HG02610 (cell line): ENCODE measurements at regions not wholly inside any gene's neighbourhood (a gene's known extent, or its start where the extent isn't known, plus 50 kb on each side); places are given as distances from the start of the nearest gene placed in this dataset.
"Not testable (repeated sequence)": the region's sequence is repeated elsewhere in the genome, so short reads cannot be mapped to it uniquely, and the experiment has no call there.

Experiments used
- ATAC-seq: cut with Tn5 transposase; IDR thresholded peaks from one replicate; pipeline ENCODE4 v1.9.1; 2021; ENCODE audit warnings: mild to moderate bottlenecking, moderate library complexity; ENCODE audit not compliant: unreplicated experiment

GRCh38 chr6:9744119-9744518, 670.8 kb downstream of the TFAP2A start:
- ATAC-seq, result no peak

DNA sequence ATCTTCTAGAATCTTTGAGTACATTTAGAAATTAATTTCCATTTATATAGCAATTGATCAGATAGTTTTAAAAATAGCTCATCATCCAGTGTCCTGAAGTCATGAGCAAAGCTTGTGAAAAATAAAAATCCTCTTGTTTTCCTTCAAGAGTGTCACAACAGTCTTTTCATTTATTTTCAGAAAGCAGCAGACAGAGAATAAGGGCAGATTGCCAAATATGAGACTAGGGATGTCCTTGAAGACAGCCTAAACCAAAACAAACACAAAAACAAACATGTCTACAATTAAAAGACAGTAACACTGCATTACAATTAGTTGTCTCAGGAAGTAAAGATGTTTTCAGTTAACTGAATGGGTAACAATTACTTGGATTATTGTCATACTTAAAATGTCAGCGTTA, 682.8 kb downstream of the TFAP2A start:
- ATAC-seq, result no peak

DNA sequence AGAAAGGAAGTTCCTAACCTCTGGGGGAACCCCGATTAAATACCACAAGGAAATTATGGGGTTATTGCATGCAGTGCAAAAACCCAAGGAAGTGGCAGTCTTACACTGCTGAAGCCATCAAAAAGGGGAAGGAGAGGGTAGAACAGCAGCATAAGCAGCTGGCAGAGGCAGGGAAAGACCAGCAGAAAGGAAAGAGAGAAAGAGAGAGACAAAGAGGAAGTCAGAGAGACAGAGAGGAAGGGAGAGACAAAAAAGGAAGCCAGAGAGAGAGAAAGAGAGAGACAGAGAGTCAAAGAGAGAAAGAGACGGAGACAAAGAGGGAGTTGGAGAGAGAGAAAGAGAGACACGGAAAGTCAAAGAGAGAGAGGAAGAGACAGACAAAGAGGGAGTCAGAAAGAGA, 689.1 kb downstream of the TFAP2A start:
- ATAC-seq, result not testable (repeated sequence)

GRCh38 chr6:9717568-9717967, 697.3 kb downstream of the TFAP2A start:
- ATAC-seq, result no peak

GRCh38 chr6:9711365-9711764, 703.5 kb downstream of the TFAP2A start:
- ATAC-seq, result no peak

DNA sequence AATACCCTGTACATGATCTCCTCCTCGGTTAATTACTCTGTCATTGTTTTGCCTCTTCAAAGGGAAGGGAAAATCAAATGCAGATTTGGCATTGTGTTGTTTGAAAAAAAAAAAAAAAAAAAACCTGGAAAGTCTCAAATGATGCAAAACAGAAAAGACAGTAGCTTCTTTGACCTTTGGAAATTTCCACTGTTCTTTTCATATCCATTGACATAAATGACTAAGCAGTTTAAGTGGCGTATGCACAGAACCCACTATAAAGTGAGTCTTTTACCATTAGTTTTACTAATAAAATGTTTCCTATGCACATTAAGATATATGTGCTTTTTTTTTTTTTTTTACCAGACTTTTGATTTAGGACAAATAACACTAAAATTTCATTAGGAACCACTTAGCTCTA, 704.3 kb downstream of the TFAP2A start:
- ATAC-seq, result no peak

- no peak for ATAC-seq
Observed at GRCh38 chr6:9708600-9708999, 706.3 kb downstream of the TFAP2A start.

DNA sequence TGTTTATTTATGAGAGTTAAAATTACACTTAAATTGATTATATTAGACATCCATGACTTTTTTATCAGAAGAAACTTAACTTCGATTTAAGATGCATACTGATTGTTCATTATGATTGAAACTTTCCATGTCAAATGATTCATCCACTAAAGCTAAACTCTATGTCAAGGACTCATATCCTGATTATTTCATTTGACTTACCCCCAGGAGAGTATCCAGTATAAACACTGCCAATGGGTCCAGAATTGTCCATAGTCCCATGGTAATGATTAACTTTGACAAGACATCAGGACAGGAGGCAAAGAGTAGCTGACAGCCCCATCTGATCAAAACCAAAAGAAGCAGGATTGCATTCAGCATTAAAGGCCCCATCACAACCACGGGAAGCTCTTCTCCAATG, 709.9 kb downstream of the TFAP2A start:
- ATAC-seq, result no peak

DNA sequence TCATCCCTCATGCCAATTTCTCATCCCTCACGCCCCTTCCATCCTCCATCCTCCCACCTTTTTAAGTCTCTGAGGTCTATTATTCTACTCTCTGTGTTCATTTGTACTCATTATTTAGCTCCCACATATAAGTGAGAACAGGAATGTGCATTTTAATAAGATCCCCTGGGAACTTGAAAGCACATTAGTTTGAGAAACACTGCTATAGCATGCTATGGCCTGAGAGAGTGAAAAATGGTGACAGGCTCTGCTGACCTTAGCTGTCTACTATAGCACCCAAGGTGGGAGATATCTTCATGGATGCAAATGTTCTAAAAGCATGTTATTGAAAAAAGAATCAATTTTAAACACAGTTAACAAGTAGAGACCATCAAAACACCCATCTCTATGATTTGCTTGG, 712.0 kb downstream of the TFAP2A start:
- no peak for ATAC-seq

DNA sequence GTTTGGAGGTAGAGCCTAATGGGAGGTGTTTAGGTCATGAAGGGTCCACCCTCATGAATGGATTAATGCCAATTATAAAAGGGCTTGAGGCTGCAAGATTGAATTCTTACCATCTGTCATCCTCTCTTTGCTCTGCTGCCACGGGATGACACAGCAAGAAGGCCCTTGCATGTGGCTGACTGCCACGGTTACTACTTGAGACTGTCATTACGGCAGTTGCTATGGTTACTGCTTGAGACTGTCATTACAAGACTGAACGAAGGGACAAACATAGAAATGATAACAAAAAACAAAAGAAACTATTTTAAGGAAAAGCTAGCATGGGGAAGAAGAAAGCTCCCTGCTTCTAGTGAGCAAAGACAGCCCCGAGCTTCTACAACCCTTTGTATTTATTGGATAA, 715.0 kb downstream of the TFAP2A start:
- ATAC-seq, result no peak

DNA sequence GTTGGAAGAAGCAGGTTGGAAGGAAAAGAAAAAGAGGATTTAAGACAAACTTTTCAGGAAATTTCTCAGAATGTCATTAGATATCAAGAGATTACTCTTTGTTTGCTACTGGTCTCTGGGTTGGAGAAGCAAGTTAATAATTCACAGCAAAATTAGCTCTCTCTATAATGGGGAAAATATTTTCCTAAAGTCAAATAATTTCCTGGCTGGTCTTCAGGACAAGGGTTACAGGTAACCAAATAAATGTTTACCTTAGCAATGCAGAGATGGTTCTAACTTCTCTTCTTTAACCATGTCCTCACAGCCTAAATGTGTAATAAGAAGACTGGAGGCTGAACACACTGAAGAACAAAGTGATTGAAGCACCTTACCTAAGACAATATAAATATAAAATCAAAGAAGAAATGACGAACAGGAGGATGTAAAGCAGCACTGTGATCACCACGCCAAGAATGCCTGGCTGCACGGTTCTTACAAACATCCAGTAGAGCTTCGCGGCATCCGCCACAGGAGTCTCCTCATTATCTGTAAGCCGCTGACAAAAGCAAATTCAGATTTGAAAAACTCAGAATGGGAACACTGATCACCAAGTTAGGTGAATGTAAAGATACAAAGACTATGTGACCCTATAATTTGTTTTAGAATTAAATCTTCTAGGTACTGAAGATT, 717.5 kb downstream of the TFAP2A start:
- ATAC-seq, result no peak

- no peak for ATAC-seq
Observed at GRCh38 chr6:9690388-9690787, 724.5 kb downstream of the TFAP2A start.

- ATAC-seq, result not testable (repeated sequence)
Observed at GRCh38 chr6:9680727-9681126, 734.1 kb downstream of the TFAP2A start.

- no peak for ATAC-seq
Observed at GRCh38 chr6:9675122-9675521, 739.8 kb downstream of the TFAP2A start.

DNA sequence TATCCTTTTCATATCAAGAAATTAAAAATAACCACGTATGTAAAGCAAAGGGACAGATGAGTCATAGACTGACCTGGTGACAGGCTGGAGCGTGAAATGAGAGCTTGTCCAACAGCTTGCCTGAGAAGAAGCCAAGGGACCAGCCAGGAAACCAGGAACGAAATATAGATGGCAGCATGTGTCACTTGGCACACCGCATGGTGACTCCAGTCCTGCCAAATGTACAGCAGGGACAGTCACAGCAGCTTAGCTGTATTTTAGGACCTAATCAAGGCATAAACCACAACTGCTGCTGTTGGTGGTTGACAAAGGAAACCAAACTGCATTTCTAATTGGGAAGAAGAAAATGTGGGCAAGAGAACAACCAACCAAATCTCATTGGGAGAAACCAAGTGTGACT, 755.0 kb downstream of the TFAP2A start:
- ATAC-seq, result no peak

GRCh38 chr6:9657994-9658393, 756.9 kb downstream of the TFAP2A start:
- no peak for ATAC-seq

DNA sequence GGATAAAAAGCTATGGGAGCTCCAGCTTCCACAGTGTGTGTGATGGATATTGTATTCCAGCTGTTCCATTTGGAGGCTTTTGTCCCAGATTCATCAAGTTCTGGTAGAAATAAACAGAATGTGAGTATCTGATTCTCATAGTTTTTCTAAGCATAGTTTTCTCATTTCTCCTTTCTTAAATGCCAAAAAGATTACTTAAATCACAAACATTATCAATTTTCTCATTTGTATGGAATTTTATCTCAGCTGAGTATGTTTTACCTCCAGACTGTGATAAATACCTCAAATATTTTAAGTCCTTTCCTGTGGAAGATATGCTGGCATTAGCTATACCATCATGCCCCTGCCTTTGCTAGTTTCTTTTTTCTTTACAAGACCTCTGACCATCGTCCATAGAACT, 767.3 kb downstream of the TFAP2A start:
- no peak for ATAC-seq

GRCh38 chr6:9647071-9647445, 767.8 kb downstream of the TFAP2A start:
- no peak for ATAC-seq

DNA sequence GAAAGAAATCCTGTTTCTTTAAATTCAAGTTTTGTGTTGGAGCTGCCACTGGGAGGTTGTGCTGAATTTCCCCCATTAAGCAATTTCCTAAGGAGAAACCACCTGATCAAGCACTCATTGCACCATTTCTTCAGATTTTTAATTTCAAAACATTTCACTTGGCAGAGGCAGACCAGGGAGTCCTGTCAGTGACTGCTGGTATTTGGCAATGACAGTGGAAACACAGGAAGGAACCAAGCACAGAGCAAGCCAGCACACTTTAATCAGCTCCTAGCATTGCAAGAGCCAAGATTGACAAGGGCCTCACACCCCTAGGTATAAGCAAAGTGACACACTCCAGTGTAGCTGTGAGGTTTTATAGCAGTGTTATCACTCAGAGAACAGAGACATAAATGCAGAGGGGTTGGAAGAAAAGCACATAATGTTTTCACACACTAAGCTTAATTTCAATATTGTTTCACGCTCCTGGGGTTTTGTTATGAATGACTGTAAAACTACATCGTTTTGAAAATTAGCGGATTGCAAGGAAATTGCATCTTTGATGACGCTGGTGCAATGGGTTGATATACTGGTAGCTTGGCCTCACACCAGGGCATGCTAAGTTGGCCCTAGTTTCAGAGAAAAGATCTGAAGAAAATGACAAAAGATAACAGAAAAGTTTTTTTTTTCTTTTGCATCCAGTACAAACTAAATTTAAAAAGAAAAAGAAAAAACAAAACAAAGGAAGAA, 768.4 kb downstream of the TFAP2A start:
- no peak for ATAC-seq

DNA sequence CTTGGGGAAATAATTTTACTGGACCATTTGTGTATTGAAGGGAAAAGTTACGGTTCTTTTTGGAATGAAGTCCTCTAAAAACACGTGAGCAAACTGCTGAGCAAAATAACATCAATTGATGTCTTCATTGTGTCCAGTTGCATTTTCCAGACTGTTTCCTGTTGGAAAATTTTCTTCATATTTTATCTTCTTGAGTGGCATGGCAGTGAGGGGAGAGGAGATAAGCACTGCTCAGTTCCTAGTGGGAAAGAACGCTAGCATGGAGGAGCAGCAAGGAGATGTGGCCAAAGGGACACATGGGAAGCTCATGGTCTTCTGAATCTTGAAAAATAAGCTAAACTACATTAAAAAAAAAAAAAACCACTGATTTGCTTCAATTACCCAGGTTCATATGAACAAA, 776.0 kb downstream of the TFAP2A start:
- ATAC-seq, result no peak

DNA sequence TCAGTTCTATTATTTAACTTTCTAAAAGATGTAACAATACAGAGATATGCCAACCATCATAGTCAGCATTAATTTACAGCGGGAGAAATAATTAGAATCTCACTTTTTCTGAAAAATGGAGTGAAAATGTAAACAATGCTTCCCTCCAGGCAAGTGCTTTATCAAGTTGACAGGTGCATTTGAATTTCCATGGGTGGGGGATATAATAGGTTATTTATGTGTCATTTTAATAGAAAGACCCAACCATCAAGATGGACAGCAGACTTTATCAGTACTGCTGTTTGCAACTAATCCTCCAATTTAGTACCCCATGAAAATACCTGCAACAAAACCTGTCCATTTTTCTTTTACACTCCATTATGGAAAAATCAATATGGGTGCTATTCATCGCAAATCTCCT, 780.1 kb downstream of the TFAP2A start:
- no peak for ATAC-seq

GRCh38 chr6:9632026-9632425, 782.8 kb downstream of the TFAP2A start:
- no peak for ATAC-seq

DNA sequence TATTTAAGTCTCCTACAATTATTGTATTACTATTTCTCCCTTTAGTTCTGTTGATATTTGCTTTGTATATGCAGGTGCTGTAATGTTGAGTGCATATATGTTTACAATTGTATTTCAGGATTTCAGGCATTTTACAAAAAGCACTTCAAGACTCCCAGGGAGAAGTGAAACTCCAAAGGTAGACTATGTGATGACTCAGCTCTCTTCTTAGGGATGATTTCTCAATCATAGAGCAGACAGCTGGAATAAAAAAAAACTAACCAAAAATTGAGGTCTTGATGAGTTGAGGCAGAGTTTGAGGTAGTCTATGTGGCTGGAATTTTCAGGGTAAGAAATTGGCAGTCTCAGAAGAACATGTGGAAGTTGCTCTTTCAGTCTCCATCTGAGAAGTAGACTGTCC, 786.1 kb downstream of the TFAP2A start:
- ATAC-seq, result no peak
